NCI-H524 (cell line): ENCODE measurements at regions not wholly inside any gene's neighbourhood (a gene's known extent, or its start where the extent isn't known, plus 50 kb on each side); places are given as distances from the start of the nearest gene placed in this dataset.
"Not testable (repeated sequence)": the region's sequence is repeated elsewhere in the genome, so short reads cannot be mapped to it uniquely, and the experiment has no call there.

Source experiments
- DNase-seq, 2 experiments: peaks; one replicate each; lab custom pipeline; 2025; lab: John Stamatoyannopoulos, UW

- not testable (repeated sequence) for DNase-seq
These were observed 57.3 kb upstream of the HS3ST3A1 start for GRCh38 chr17:13659051-13659450.

GRCh38 chr17:13665872-13666635 lies 64.3 kb upstream of the HS3ST3A1 start:
- no peak for DNase-seq

DNA sequence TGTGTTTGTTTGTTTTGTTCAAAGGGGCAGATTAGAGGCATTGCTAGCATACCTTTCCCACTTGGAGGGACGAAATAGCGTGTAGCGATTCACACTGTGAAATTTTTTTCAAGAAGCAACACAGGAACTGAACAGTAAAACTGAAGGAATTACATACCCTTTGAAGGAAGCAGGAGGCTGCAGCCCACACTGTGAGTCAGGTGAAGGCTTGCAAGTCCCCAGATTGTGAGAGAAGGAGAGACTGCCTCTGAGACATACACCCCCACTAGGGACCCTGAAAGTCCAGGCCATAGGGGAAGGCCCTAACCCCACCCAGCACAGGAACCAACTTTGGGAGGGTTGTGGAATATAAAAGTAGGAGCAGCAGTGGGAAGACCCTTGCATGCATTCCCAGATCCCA lies 69.6 kb upstream of the HS3ST3A1 start:
- no peak for DNase-seq

DNA sequence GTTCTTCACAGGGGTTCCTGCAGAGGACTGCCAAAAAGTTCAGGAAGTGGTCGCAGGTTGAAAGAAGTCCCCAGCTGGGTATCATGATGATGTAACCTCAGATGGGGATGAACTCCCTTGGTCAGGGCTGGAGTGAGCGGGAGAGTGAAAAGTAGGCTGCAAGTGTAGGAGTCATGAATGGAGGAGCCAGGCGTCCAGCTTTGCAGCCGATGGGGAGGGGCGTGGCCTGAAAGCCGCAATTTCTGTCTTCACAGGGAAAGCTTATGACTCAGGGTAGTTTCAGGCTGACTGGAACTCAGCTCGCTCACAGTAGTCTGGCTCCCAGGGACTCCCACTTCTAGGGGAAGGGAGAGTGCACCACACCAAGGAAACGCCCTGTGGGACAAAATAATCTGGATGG lies 70.0 kb upstream of the HS3ST3A1 start:
- DNase-seq: no peak

DNA sequence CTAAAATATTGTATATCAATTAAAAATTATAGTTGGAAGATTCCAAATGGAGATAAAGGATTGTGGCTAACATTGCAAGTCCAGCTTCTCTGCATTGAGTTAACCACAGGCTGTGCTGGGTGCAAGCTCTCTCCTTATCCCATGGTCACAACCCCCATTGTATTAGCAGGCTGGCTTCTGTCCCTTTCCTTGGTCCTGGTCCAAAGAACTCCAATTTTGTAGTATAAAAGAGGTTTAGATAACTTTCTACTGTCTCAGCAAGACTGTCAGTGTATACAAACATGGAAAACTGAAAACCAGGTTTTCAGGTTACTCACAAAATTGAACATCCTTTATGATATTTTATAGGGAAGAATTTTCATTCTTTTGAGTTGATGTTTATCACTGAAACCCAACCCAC lies 76.6 kb upstream of the HS3ST3A1 start:
- DNase-seq: no peak

DNA sequence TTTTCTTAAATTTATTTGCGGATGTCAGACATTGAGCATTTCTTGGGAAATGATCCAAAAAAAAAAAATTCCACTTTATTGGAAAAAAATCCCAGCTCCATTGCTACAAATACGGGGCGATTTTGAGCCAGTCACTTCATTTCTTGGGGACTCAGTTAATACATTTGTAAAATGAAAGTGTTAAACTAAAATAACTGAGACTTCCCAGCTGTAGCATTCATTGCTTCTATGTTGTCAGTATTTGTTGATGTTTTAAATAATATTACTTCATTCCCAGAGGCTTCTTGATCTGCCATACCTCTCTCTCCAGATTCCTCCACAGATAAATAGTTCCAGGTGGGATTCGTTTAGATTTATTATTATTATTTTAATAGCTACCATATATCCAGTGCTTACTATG lies 77.1 kb upstream of the HS3ST3A1 start:
- no peak for DNase-seq

GRCh38 chr17:13688716-13689115 lies 87.0 kb upstream of the HS3ST3A1 start:
- no peak for DNase-seq

DNA sequence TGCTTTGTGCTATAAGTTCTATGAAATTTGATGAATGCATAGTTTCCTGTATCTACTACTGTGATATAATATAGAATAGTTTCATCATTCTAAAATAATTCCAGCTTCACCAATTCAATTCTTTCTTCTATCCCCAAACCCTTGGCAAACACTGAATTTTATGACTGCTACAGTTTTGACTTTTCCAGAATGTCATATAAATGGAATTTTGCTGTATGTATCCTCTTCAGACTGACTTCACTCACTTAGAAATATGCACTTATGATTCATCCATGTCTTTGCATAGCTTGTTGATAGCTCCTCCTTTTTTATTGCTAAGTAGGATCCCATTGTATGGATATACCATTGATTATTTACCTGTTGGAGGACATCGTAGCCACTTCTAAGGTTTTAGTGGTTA lies 89.1 kb upstream of the HS3ST3A1 start:
- DNase-seq: no peak

DNA sequence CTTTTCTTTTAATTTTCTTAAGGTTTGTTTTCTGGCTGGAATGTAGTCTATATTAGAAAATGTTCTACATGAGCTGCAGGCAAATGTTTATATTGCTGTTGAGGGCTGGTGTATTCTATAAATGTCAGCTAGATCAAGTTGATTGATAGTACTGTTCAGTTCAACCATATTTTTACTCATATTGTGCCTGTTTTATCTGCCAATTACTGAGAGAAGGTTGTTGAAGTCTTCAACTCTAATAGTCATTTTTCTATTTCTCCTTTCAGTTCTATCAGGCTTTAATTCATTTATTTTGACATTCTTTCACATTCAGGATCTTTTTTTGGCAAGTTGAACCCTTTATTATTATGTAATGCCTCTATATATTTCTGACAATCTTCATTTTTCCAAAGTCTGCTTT lies 93.2 kb upstream of the HS3ST3A1 start:
- no peak for DNase-seq

- DNase-seq: no peak
These were observed 97.1 kb upstream of the HS3ST3A1 start for GRCh38 chr17:13698832-13699231.

DNA sequence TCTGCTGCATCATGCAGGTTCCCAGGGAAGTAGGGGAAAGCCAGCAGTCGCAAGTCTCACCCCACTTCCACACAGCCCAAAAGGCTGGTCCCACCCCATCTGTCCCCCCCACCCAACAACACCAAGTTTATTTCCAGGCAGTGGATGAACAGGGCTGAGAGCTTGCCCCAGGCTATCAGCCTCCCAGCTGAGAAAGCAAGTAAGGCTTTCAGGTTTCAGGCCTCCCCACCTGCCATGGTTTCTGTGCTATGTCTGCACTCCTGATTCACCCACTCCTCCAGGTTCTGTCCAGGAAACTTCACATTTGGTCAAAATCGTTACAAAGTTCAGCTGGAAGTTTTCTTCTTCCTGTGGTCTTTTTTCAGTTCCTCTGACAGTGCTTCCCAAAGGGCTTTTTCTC lies 97.5 kb upstream of the HS3ST3A1 start:
- DNase-seq: no peak

GRCh38 chr17:13702266-13702665 lies 100.5 kb upstream of the HS3ST3A1 start:
- no peak for DNase-seq

DNA sequence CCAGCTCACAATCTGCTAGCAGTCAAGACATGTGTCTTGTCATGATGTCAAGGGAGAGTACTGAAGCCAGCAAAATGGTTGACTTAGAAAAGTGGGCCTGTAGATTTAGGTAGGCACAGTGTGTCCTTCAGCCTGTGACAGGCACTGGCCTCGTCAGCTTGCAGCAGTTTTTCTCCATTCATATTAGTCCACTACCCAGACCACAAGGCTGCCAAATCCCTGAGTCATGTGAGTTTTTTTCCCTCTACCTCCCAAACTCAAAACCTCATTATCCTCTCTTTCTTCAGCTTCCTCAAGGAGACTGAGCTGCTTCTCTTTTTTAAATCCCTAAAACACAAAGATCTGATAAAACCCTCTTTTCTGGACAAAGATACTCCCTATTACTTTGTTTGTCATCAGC lies 102.6 kb upstream of the HS3ST3A1 start:
- no peak for DNase-seq

DNA sequence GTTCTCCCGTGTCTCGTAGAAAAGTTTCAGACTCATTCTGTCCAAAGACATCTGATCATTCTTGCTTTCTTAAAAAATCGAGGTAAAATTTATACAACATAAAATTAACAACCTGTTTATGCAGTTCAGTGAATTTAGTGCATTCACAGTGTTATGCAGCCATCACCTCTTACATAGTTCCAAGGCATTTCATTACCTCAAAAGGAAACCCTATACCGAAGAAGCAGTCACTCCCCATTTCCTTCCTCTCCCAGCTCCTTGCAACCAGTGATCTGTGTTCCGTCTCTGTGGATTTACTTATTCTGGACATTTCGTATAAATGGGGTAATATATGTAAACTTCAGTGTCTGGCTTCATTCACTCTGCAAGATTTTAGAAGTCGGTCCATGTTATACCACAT lies 103.5 kb upstream of the HS3ST3A1 start:
- DNase-seq: no peak

- DNase-seq: no peak
These were observed 120.0 kb upstream of the HS3ST3A1 start for GRCh38 chr17:13721705-13722104.

GRCh38 chr17:13725288-13725990 lies 123.7 kb upstream of the HS3ST3A1 start:
- no peak for DNase-seq

- no peak for DNase-seq
These were observed 125.9 kb upstream of the HS3ST3A1 start for GRCh38 chr17:13727441-13728171.

GRCh38 chr17:13728781-13729180 lies 127.1 kb upstream of the HS3ST3A1 start:
- DNase-seq: no peak

GRCh38 chr17:13729466-13730134 lies 127.9 kb upstream of the HS3ST3A1 start:
- no peak for DNase-seq

DNA sequence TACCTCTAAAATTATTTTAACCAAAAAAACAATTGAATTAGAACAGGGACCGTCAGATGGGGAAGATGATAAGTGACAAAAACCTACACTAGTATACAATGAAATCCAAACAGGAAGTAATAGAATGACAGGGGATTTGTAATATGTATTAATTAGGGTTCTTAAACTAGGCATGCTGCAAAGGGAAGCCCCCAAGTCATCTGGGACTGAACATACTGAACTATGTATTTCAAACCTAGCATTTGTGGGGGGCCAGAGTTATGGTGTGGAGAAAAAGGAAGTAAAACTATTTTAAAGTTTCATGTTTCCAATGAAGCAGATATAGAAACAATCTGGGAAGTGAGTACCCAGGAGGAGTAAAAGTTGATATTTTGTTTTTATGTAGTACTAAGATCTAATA lies 133.2 kb upstream of the HS3ST3A1 start:
- no peak for DNase-seq

DNA sequence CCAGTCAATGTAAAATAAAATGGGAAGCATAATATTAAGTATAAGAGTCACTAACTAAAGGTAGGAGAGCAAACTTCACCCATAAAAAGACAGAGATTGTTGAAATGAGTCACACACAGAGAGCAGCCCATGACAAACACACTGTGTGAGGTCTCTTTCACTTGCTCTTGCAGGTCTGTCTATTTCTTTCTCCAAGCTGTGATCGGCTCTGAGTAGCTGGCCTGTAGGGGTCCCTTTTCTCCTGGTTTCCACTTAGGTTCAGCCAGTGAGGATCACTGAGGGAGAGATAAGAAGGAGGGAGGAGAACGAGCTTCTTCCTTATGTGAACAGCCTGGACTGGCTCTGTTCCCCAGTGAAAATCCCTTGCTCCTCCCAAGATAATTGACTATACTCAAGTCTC lies 133.7 kb upstream of the HS3ST3A1 start:
- no peak for DNase-seq

DNA sequence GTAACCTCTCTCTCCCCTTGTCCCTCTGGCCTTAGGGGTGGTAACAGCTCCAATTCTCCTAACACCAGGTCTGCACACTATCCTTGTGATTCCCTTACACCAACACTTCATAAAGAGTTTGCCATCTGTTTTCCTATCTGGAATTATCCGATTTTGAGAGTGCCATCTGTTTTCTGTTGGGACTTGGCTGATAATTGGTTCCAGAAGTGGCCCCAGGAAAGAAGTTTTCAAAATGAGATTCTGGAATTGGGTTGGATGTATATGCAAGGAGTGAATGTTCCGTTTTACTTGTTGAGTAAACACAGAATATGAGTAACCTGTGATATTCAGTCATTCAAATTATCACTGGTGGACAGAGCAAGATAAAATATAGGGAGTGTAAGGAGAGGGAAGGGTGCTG lies 134.1 kb upstream of the HS3ST3A1 start:
- peak; percentile 91 to 98 for DNase-seq

DNA sequence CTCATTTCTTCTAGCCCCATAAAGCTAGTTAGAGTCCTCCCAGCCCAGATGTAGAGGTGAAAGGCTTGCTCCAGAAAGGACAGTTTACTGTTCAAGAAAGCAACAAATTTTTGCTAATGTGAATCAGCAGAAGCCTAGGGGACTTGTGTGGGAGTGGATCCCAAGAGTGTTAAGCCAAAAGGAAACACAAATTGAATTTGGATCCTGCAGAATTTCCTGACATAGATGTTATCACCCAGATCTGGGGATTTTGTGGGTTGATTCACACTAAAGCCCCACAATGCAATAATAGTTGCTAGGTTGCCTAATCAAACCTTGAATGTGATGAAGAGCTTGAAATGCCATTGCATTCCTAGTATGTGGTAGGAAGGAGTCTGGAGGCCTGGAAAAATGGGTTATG lies 135.2 kb upstream of the HS3ST3A1 start:
- DNase-seq: no peak
